Kidney (tissue), 13 donors: ENCODE measurements at regions not wholly inside any gene's neighbourhood (a gene's known extent, or its start where the extent isn't known, plus 50 kb on each side); places are given as distances from the start of the nearest gene placed in this dataset.

Source experiments
- DNase-seq, 5 donors: peaks; one replicate each; pipeline ENCODE4 v3.0.0-alpha.2; 2013 to 2020
- FAIRE-seq: peaks from 2 replicates; lab custom pipeline; 2012; peaks lifted over from hg19 to GRCh38; lab: Jason Lieb, UNC
- H3K27ac ChIP-seq, 2 donors: one replicate each; pipeline ENCODE4 v1.7.0; 2013; ENCODE audit warnings: low read depth in 2 of 2, low read length in 2 of 2, inconsistent platforms in 1 of 2
- H3K27me3 ChIP-seq: one replicate; pipeline ENCODE4 v1.7.1; 2013; ENCODE audit warnings: low read length, inconsistent platforms; ENCODE audit not compliant: control insufficient read depth, insufficient read depth
- H3K36me3 ChIP-seq, 3 donors: one replicate each; pipeline versions ENCODE4 v1.7.0 to v1.7.1; 2013; ENCODE audit warnings: low read length in 3 of 3, control low read depth in 1 of 3, inconsistent platforms in 1 of 3; ENCODE audit not compliant: insufficient read depth in 3 of 3, control insufficient read depth in 2 of 3
- H3K4me1 ChIP-seq, 3 donors: one replicate each; pipeline versions ENCODE4 v1.7.0 to v1.7.1; 2013; ENCODE audit warnings: low read length in 3 of 3, inconsistent platforms in 1 of 3, low read depth in 1 of 3; ENCODE audit not compliant: control insufficient read depth in 2 of 3, insufficient read depth in 2 of 3
- H3K4me3 ChIP-seq, 3 donors: one replicate each; pipeline versions ENCODE4 v1.7.0 to v1.8.1; 2013; ENCODE audit warnings: low read length in 3 of 3, control low read depth in 1 of 3, inconsistent platforms in 1 of 3
- H3K9ac ChIP-seq, 3 donors: one replicate each; pipeline versions ENCODE4 v1.7.0 to v1.7.1; 2013; ENCODE audit warnings: low read length in 3 of 3, control low read depth in 1 of 3, inconsistent platforms in 1 of 3
- H3K9me3 ChIP-seq, 3 donors: one replicate each; pipeline versions ENCODE4 v1.7.0 to v1.7.1; 2013; ENCODE audit warnings: low read length in 3 of 3, control low read depth in 1 of 3, inconsistent platforms in 1 of 3; ENCODE audit not compliant: control insufficient read depth in 2 of 3, insufficient read depth in 1 of 3
- intact Hi-C: fragments of 100-400 bp; cut with DNase I; formaldehyde crosslinking; loops from one replicate; pipeline ENCODE4 v1.11.1; 2022
- TF ChIP-seq, protein P1 (sequence below): IDR thresholded peaks from 3 replicates; pipeline ENCODE4 v1.5.1; 2012; ENCODE audit warnings: mild to moderate bottlenecking, moderate library complexity, borderline replicate concordance; ENCODE audit not compliant: insufficient read depth; ENCODE audit errors: extremely low read depth
- donor health status: control.
- donor health status: control.
- donor health status: control.
- donor health status: control.
- donor health status: control.
- donor health status: DM: yes; HTN: yes; CAD: no.
- donor health status: Normal renal cell carcinoma (clear cell type).

DNA sequence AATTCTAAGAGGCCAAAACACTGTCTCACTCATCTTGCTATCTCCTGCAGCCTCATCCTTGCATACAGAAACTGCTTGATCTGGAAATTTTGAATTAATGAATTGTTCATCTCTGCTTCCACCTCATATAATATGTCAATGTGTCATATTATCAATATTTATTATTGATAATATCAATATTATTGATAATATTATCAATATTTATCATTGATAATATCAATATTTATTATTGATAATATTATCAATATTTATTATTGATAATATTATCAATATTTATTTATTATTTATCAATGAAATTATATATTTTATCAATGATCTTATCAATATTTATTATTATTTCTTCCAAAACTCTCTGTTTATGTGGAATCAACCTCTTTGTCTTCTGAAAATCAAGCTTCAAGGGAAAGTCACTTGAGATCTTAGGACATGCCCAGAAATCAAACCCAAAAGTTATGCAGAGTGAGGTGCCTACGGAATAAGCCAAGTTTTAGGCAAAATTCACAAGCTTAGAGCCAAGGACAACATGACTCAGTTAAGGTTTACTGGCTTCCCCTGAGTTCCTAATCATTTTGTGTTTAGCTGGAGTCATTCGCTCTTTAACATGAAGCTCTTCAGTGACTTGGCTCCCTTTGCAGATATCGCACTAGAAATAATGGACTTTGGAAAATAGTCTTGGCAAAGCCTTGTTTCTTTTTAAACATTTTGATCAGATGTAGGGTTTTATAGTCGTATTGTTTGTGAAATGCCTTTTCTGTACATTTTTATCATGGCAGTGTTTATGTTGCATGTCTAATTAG, 297.1 kb upstream of the RARB start:
- DNase-seq (peak in 1 of 5 donors; percentile 14), FAIRE-seq (peak; percentile 97)
- H3K4me1 ChIP-seq, result no peaks in the 10 kb centered on the region
- H3K4me3 ChIP-seq, result no peak overlapping the region
- no peaks in the 10 kb centered on the region for H3K27me3 ChIP-seq
- TF ChIP-seq, protein P1, sequence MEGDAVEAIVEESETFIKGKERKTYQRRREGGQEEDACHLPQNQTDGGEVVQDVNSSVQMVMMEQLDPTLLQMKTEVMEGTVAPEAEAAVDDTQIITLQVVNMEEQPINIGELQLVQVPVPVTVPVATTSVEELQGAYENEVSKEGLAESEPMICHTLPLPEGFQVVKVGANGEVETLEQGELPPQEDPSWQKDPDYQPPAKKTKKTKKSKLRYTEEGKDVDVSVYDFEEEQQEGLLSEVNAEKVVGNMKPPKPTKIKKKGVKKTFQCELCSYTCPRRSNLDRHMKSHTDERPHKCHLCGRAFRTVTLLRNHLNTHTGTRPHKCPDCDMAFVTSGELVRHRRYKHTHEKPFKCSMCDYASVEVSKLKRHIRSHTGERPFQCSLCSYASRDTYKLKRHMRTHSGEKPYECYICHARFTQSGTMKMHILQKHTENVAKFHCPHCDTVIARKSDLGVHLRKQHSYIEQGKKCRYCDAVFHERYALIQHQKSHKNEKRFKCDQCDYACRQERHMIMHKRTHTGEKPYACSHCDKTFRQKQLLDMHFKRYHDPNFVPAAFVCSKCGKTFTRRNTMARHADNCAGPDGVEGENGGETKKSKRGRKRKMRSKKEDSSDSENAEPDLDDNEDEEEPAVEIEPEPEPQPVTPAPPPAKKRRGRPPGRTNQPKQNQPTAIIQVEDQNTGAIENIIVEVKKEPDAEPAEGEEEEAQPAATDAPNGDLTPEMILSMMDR, result no peak
- no peak overlapping the region for H3K27ac ChIP-seq
- H3K36me3 ChIP-seq, result no peaks in the 10 kb centered on the region
- intact Hi-C loops, result no loop called here
- H3K9me3 ChIP-seq, result peaks cover 0 to 5% (median 0%) of the 10 kb centered on the region in 3 donors
- no peak overlapping the region for H3K9ac ChIP-seq

DNA sequence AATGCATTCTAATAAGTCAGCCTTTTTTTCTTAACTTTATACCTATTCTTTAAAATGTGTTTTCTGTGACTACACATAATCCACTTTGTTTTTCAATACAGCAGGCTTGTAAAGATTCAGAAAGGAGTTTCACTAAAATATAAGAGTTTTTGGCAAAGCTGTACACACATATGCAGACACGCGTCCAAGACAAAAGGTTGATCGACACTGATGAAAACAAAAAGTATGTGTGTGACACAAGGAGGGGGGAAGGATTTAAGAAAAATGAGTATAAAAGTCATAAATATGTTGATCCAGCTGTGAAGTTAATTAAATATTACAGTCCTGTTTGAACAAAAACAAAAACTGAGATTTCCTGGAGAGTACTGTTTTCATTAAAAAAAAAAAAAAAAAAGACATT, 294.5 kb upstream of the RARB start:
- DNase-seq (peak in 2 of 5 donors; percentile 17 to 32), FAIRE-seq (no peak)
- Histone ChIP-seq H3K4me3 (no peak overlapping the region), H3K27ac (no peak overlapping the region), H3K9ac (no peak overlapping the region), H3K4me1 (no peaks in the 10 kb centered on the region), H3K9me3 (peaks cover 0 to 5% (median 0%) of the 10 kb centered on the region in 3 donors), H3K27me3 (no peaks in the 10 kb centered on the region), H3K36me3 (no peaks in the 10 kb centered on the region)
- intact Hi-C loops, result no loop called here
- TF ChIP-seq, protein P1, result no peak

GRCh38 chr3:25137606-25138005, 290.5 kb upstream of the RARB start:
- no peak overlapping the region for H3K9ac ChIP-seq
- DNase-seq (no peak), FAIRE-seq (no peak)
- no peaks in the 10 kb centered on the region for H3K27me3 ChIP-seq
- no peaks in the 10 kb centered on the region for H3K9me3 ChIP-seq
- intact Hi-C loops, result no loop called here
- no peak overlapping the region for H3K27ac ChIP-seq
- no peaks in the 10 kb centered on the region for H3K4me1 ChIP-seq
- TF ChIP-seq, protein P1, result no peak
- H3K4me3 ChIP-seq, result no peak overlapping the region
- no peaks in the 10 kb centered on the region for H3K36me3 ChIP-seq
